Lower leg skin (tissue), 3 donors: ENCODE measurements at regions not wholly inside any gene's neighbourhood (a gene's known extent, or its start where the extent isn't known, plus 50 kb on each side); places are given as distances from the start of the nearest gene placed in this dataset.

Experiments
- POLR2A ChIP-seq, 2 donors: fragments of 450-650 bp; IDR thresholded peaks; one replicate each; pipeline ENCODE4 v1.6.1; 2016 to 2017; ENCODE audit warnings: antibody characterized with exemption in 2 of 2, mild to moderate bottlenecking in 1 of 2, moderate library complexity in 1 of 2
- TF ChIP-seq, protein P1 (sequence below), 3 donors: fragments of 450-650 bp; IDR thresholded peaks; one replicate each; pipeline ENCODE4 v1.5.1; 2016; ENCODE audit warnings: antibody characterized with exemption in 3 of 3, mild to moderate bottlenecking in 3 of 3, moderate library complexity in 2 of 3

DNA sequence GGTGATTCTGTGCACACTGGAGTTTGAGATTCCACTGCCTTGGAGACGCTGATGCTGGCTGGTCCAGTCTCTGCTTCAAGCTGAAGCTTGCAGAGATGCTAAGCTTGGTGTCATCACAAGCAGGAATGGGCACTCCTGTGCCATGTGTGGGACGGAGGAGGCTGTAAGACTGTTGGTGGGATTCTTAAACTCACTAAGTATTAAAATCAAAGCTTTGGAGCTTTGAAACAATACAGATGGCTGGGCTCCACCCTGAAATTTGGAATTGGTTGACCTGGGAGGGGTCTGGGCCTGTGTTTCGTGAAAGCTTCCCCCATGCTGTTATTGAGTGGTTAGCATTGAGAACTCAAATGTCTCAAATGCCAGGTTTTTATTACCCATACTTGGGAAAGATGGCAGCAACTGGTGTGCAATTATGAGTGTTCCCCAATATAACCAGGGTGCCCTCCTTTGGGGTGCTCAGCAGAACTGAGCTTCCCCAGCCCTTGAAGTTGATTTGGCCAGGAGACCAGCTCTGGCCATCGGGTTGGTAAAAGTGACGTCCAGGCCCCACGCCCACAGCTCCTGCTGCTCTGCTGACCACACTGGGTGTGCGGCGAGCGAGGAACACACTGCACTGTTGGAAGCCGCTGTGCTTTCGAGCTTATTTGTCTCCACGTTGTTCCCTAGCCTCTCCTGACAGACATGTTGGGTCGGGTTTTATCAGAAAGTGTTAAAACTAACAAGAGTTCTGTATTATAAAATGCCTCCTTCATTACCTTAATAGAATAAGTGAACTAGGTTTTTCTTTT lies 377.7 kb downstream of the GLRX3 start:
- TF ChIP-seq, protein P1, sequence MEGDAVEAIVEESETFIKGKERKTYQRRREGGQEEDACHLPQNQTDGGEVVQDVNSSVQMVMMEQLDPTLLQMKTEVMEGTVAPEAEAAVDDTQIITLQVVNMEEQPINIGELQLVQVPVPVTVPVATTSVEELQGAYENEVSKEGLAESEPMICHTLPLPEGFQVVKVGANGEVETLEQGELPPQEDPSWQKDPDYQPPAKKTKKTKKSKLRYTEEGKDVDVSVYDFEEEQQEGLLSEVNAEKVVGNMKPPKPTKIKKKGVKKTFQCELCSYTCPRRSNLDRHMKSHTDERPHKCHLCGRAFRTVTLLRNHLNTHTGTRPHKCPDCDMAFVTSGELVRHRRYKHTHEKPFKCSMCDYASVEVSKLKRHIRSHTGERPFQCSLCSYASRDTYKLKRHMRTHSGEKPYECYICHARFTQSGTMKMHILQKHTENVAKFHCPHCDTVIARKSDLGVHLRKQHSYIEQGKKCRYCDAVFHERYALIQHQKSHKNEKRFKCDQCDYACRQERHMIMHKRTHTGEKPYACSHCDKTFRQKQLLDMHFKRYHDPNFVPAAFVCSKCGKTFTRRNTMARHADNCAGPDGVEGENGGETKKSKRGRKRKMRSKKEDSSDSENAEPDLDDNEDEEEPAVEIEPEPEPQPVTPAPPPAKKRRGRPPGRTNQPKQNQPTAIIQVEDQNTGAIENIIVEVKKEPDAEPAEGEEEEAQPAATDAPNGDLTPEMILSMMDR (IDR thresholded peaks at IDR 0.05): no peak
- no peak for TF ChIP-seq POLR2A (IDR thresholded peaks at IDR 0.05)
